ENCODE measurements at regions not wholly inside any gene's neighbourhood (a gene's known extent, or its start where the extent isn't known, plus 50 kb on each side); places are given as distances from the start of the nearest gene placed in this dataset.

- no peak for TF ChIP-seq CTCF (conservative IDR thresholded peaks at IDR 0.05; ENCODE audit: low read depth, low read length)
- TF ChIP-seq EZH2 (IDR thresholded peaks at IDR 0.05; ENCODE audit: low read length, unreplicated experiment): no peak
Observed at GRCh38 chr11:79525257-79525656, 84.4 kb upstream of the TENM4 start.

Measured in PC-3 (cell line).